Cardiac muscle cell (in vitro differentiated cells and primary cell): ENCODE measurements at regions not wholly inside any gene's neighbourhood (a gene's known extent, or its start where the extent isn't known, plus 50 kb on each side); places are given as distances from the start of the nearest gene placed in this dataset.

Source experiments
- DNase-seq, 2 donors: peaks; one replicate each; pipeline versions ENCODE4 v3.0.0 to v3.0.0-alpha.2; 2010 to 2017; ENCODE audit warnings: low read depth in 1 of 2, low spot score in 1 of 2
- H3K27ac ChIP-seq: fragments of 200-600 bp; sonication (generic); 2 replicates; pipeline ENCODE4 v1.5.1; 2016
- H3K27me3 ChIP-seq: fragments of 200-600 bp; sonication (generic); 2 replicates; pipeline ENCODE4 v1.6.0; 2016; ENCODE audit warnings: control low read depth
- H3K36me3 ChIP-seq: fragments of 200-600 bp; sonication (generic); 2 replicates; pipeline ENCODE4 v1.5.1; 2016; ENCODE audit warnings: control low read depth
- H3K4me1 ChIP-seq: fragments of 200-600 bp; sonication (generic); 2 replicates; pipeline ENCODE4 v1.8.1; 2017; ENCODE audit warnings: low read depth, mild to moderate bottlenecking, mixed run types
- H3K4me3 ChIP-seq: fragments of 200-600 bp; sonication (generic); 2 replicates; pipeline ENCODE4 v1.5.1; 2016; ENCODE audit warnings: mild to moderate bottlenecking
- H3K9me3 ChIP-seq: fragments of 200-600 bp; sonication (generic); 2 replicates; pipeline ENCODE4 v1.5.1; 2017; ENCODE audit warnings: low read depth, mild to moderate bottlenecking, control low read depth
- TF ChIP-seq, protein P1 (sequence below): IDR thresholded peaks from 2 replicates; pipeline ENCODE4 v1.5.1; 2012; ENCODE audit warnings: low read depth, mild to moderate bottlenecking, low read length

DNA sequence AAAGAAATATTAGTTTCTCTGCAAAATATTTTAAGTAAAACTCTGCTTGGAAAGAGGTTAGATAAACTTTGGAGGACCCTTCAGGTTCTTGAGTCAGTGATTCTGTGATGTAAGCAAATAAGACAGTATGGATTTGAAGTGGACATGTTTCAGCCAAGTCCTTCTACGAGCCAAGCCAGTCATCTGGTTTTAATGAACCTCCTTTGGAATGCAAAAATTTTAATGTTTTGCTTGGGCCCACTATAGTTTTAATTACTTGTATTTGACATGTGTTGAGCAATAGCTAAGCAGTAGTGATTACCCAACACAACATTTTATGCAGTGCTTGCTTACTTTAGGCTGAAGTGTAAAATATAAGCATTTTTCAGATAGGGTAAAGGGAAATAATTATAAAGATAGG is 296.3 kb upstream of the SEMA3D start:
- Histone ChIP-seq H3K27me3 (no peaks in the 10 kb centered on the region), H3K27ac (no peak overlapping the region), H3K9me3 (no peaks in the 10 kb centered on the region), H3K4me1 (no peaks in the 10 kb centered on the region), H3K4me3 (no peak overlapping the region), H3K36me3 (no peaks in the 10 kb centered on the region)
- peak in 1 of 2 donors; percentile 86 for DNase-seq
- TF ChIP-seq, protein P1, sequence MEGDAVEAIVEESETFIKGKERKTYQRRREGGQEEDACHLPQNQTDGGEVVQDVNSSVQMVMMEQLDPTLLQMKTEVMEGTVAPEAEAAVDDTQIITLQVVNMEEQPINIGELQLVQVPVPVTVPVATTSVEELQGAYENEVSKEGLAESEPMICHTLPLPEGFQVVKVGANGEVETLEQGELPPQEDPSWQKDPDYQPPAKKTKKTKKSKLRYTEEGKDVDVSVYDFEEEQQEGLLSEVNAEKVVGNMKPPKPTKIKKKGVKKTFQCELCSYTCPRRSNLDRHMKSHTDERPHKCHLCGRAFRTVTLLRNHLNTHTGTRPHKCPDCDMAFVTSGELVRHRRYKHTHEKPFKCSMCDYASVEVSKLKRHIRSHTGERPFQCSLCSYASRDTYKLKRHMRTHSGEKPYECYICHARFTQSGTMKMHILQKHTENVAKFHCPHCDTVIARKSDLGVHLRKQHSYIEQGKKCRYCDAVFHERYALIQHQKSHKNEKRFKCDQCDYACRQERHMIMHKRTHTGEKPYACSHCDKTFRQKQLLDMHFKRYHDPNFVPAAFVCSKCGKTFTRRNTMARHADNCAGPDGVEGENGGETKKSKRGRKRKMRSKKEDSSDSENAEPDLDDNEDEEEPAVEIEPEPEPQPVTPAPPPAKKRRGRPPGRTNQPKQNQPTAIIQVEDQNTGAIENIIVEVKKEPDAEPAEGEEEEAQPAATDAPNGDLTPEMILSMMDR = no peak

DNA sequence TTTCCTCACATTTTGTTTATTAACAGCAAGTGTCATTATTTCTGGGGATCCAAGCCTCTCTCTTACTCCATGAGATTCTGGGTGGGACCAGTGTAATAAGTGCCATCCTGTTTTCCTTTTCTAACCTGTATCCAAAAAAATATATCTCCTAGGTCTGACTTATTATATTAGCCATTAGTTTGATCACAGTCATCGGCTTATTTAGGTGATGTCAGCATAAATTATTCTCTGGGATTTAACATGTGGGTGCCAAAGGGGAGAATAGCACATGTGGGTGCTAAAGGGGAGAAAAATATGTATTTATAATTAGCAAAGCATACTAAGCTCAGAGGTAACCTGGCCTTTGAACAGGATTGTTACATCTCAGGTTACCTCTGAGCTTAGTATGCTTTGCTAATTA is 293.8 kb upstream of the SEMA3D start:
- Histone ChIP-seq H3K36me3 (no peaks in the 10 kb centered on the region), H3K27me3 (no peaks in the 10 kb centered on the region), H3K4me3 (no peak overlapping the region), H3K4me1 (no peaks in the 10 kb centered on the region), H3K9me3 (no peaks in the 10 kb centered on the region), H3K27ac (no peak overlapping the region)
- TF ChIP-seq, protein P1 = no peak
- DNase-seq = no peak

DNA sequence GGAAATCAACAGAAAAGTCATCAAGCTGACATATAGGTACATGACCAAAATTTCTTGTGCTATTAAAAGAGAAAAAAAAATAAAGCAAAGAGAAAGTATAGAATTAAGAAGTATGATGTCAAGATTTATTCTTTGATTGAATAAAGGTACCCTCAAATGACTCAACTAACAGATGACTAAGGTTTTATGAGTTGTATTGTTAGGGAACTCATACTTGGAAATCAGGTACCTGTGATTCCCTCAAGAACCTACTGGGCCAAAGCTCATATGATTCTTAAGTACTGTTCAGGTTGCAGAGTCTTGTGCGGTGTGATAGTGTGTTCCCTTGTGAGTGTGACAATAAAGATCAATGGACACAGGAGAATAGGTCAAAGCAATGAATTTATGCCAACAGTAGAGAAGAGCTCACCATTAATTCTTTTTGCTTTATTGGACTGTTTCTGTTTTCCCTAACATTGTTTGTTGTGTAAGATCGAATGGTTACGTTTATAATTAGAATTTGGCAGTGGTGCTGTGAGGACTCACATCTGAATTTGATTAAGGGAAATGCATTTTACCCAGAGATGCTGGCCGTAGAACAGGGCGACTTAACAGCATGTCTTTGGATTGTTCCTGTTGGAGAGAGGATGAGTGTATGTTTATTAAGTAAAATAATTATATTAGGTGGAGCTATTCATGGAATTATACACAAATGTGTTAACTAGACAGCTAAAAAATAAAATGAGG is 293.2 kb upstream of the SEMA3D start:
- Histone ChIP-seq H3K4me3 (no peak overlapping the region), H3K4me1 (no peaks in the 10 kb centered on the region), H3K36me3 (no peaks in the 10 kb centered on the region), H3K27me3 (no peaks in the 10 kb centered on the region), H3K27ac (no peak overlapping the region), H3K9me3 (no peaks in the 10 kb centered on the region)
- DNase-seq = peak in 1 of 2 donors; percentile 44
- TF ChIP-seq, protein P1 = no peak

DNA sequence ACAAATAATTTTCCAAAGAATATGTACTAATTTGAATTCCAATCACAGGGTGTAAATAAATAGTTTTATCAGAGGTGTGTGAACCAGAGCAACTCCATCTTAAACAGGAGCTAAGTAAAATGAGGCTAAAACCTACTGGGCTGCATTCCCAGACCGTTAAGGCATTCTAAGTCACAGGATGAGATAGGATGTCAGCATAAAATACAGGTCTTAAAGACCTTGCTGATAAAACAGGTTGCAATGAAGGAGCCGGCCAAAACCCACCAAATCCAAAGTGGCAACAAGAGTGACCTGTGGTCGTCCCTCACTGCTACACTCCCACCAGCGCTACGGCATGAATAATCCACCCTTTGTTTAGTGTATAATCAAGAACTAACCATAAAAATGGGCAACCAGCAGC is 291.7 kb upstream of the SEMA3D start:
- Histone ChIP-seq H3K9me3 (no peaks in the 10 kb centered on the region), H3K27ac (no peak overlapping the region), H3K4me3 (no peak overlapping the region), H3K4me1 (no peaks in the 10 kb centered on the region), H3K36me3 (no peaks in the 10 kb centered on the region), H3K27me3 (no peaks in the 10 kb centered on the region)
- TF ChIP-seq, protein P1 = no peak
- no peak for DNase-seq

DNA sequence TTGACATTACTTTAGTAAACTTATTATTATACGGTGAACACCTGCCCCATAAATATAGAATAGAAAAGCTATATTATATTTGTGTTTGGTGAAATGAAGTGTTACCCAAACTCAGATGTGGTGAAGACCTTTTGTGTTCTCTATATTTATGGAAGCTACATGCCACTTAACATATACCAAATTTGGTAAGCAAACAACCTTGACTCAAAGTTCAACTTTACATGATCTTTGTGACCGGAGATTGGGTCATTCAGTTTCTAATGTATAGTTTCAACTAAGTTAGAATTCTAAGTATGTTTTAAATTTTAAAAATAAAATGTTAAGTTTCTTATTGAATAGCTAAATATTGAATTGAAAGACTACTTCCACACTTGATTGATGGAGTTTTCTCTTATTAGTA is 288.6 kb upstream of the SEMA3D start:
- TF ChIP-seq, protein P1 = no peak
- Histone ChIP-seq H3K9me3 (no peaks in the 10 kb centered on the region), H3K4me3 (no peak overlapping the region), H3K27ac (no peak overlapping the region), H3K4me1 (no peaks in the 10 kb centered on the region), H3K36me3 (no peaks in the 10 kb centered on the region), H3K27me3 (no peaks in the 10 kb centered on the region)
- DNase-seq = no peak
